Stimulated activated CD4-positive, alpha-beta T cell treated with anti-CD3 and anti-CD28 coated beads, TNF-alpha, amount 100 ng/mL, for 1 hour (primary cell): ENCODE measurements at regions not wholly inside any gene's neighbourhood (a gene's known extent, or its start where the extent isn't known, plus 50 kb on each side); places are given as distances from the start of the nearest gene placed in this dataset.
A peak's percentile ranks its signal among the peaks of the same experiment; 100 is the strongest.
"Not testable (repeated sequence)": the region's sequence is repeated elsewhere in the genome, so short reads cannot be mapped to it uniquely, and the experiment has no call there.

Experiments used
- DNase-seq, 3 donors: peaks; one replicate each; pipeline ENCODE4 v3.0.0-alpha.2; 2020; ENCODE audit warnings: low read depth in 3 of 3, low spot score in 1 of 3

DNA sequence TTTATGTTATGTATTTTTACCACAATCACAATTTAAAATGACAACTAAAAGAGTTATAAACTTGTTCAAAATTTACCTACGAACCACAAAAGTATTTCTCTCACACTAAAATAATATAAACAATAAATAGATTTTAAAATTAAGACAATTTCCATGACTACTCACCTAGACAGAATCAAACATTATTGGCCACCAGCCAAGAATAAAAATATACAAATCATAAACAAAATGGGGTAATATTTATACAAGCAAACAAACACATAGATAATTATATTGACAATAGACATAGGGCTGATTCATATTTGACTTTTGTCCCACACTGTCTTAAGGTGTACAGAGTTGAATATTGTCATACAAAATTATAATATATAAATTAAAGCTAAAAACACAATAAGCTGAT lies 119.6 kb upstream of the ZNF92 start:
- DNase-seq, result no peak

DNA sequence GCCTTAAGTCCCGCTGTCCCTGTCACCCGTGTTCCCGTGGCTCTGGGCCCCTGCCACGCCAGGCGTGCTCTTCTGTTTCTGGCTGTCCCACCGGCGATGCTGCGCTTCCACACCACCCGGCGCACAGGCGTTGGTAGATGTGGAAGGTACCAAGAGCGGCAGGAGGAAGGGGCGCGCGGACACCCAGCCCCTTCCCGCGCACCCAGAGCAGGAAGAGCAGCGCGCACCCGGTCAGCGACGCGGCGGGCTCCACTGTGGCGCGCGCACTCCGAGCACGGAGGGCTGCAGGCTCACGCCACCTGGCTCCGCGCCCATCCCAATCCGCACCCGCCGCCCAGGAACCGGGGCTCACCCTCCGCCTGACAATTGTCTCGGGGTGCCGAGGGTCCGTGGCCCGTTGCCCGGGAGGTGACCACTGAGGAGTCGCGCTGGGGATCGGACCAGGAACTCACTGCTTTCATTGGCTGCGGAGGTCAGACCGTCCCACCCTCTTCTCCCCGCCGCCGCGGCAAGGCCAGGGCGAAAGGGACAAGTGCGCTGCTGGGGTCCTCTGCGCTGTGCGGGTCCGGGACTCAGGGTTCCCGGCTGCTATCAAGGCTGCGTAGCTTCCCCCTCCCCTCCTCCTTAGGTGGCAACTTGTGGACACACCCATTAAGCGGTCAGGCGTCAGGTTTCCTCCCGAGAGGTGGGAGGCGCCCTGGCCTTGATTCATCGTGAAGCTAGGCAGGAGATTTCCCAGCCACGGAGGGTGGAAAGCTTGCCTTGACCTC lies 121.6 kb upstream of the ZNF92 start:
- no peak for DNase-seq

DNA sequence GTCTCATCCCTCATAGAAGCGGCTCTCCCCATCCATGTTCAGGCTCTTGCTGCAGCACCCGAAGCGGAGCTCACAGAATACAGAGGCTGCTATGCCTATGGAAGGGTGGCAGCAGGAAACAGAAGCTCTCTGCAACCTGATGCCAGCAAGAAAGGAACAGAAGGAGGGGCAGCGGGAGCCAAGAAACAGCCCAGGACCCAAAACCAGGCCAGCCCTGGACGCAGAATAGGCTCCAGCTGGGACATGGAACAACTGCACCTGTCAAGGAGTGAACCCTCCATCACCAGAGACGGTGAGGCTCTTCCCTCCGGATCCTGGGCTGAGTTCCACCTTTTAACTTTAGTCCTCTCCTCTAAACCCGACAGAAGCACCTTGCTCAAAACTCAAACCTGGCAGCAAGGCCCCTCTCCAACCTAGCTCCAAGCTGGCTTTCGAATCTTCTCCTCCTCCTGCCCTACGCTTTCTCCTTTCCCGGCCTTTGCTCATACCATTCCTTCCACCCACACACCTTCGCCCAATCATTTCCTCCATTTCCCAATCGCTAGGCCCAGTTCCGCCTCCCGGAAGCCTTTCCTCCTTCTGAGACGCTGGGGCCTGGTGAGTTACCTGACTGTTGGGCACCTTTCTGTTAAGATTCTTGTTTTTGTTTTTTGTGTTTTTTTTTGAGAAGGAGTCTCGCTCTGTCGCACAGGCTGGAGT lies 122.8 kb upstream of the ZNF92 start:
- DNase-seq, result no peak

DNA sequence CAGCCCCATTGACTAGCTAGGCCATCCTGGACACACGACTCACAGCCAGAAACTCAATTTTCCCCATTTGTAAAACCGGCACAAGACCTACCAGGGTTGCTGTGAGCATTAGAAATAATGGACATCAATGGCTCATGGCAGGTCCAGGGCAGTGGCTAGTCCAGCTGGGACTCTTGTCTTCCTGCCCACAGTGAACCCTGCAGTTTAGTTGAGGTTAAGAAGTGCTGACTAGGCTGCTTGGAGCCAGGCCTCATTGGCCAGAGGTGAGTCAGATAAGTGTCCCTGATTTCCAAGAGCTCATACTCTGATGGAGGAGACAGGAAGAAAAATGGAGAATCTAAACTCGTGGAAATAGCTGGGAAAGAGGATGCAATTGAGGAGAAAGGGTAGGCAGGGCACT lies 123.4 kb upstream of the ZNF92 start:
- DNase-seq, result no peak

DNA sequence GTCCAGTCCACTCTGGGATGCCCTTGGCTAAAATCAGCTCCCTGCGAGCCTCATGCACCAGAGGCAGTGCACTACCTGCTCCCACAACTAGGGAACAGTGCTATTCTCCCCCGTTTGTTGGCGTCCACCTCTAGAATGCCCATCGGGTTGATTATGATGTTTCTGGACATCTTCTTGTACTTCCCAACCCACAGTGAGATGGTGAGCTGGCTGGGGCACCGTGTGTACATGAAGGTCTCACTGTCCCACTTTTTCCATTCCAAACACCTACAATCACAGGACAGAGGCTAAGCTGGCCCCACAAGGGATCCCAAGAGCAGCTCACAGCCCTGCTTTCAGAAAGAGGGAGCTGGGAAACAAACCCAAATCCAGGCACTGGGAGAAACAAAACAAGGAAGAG lies 126.2 kb upstream of the ZNF92 start:
- no peak for DNase-seq

DNA sequence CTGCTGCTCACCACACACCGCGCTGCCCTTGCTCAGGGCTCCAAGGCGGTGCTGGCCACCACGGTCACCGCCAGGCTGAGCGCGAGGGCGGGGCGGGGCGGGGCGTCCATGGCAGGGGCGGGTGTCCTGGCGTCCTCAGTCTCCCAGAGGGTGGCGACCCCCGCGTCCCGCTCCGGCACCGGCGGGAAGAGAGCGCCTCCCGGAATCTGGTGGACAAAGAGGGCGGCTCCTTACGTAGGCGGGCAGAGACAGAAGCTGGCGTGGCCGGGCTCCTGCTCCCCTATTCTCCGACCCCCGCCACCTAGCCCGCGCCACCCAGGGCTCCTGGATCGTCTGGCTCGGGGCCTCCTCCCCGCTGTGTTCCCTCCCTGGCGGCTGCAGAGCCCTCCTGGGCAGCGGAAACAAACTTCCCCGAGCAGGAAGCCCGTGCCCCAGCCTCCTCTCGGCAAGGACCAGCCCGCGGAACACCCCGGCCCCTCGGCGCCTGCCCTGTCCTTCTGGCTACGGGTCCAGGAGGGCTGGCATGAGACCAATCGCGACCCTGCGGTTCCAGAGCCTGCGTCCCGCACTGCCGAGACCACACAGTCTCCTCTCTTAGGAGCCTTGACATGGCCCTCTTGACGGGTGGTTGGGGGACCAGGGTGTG lies 133.8 kb upstream of the ZNF92 start:
- DNase-seq, result no peak

DNA sequence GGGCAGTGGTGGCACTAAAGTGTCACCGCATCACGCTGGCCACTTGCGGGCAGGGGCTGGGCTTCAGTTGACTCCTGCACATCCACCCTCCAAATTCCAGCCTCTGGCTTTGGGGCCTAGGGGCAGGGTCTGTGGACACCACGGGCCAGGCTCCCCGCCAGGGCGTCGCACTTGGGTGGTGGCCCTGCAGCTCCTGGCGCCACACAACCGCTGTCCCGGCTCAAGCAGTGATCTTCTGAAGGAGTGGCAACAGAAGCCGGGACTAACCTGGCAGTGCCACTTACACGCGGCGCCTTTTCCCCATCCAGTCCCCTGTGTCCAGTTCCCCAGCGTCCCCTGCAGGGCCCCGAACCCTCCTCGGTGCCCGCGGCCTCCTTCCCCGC lies 134.3 kb upstream of the ZNF92 start:
- no peak for DNase-seq

DNA sequence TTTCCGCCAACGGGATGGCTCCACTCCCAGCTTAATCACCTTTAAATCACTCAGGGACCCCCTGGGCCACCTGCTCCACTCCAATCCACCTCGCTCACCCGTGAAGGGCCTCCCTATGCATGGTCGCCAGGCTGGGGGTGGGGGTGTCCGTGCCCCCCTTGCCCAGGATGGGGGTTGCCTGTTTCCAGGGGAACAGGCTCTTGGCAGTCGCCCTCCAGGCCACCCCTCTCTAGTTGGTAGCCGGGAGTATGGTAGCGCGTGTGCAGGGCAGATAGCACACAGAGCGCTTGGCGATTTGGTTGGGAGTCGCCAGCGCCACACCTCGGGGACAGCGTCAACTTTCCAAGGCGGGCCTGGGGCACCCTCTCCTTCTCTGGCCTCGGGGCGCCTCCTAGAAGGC lies 134.9 kb upstream of the ZNF92 start:
- DNase-seq, result no peak

DNA sequence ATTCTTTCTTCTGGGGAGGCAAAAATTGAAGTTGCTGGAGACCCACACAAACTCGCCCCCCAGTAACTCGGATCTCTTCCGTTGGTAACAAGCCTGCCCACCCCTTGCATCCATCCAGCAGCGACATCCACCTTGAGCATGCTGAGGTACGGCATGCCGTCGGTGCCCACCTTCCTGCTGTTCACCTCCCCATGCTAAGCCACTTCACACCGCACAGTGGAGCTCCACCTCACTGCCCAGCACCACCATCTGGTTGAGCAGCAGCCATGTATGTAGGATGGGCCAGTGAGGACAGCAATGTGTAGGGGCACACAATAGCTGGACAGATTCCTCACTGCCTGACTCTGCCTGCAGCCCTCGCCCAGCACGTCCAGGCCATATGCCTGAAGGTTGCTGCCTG lies 138.1 kb upstream of the ZNF92 start:
- no peak for DNase-seq

DNA sequence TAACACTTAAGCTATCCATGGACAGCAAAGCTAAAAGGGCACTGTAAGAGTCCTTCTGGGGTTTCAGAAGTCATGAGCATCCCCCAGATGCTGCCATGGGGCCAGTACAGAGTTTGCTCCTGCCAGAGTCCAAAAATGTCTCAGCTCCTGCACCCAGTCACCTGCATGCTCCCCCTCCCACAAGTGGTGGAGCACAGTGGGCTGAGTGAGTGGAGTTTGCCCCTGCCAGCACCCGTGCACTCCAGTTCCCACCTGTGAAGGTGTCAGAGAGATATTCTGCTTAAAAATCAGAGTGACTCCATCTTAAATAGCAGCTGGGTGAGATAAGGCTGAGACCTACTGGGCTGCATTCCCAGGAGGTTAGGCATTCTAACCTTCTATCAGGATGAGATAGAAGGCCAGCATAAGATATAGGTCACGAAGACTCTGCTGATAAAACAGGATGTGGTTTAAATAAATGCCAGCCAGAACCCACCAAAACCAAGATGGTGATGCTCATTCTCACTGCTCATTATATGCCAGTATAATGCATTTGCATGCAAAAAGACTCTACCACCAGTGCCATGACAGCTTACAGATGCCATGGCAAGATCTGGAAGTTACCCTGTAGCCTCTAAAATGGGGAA lies 140.1 kb upstream of the ZNF92 start:
- no peak for DNase-seq

DNA sequence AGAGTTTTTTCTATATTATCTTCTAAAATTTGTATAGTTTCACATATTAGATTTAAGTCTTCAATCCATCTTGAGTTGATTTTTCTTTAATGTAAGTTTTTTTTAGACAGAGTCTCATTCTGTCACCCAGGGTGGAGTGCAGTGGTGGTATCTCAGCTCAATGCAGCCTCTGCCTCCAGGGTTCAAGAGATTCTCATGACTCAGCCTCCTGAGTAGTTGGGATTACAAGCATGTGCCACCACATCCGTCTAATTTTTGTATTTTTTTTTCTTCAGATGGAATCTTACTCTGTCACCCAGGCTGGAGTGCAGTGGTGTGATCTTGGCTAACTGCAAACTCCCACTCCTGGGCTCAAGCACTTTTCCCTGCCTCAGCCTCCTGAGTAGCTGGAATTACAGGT lies 143.4 kb upstream of the ZNF92 start:
- no peak for DNase-seq

DNA sequence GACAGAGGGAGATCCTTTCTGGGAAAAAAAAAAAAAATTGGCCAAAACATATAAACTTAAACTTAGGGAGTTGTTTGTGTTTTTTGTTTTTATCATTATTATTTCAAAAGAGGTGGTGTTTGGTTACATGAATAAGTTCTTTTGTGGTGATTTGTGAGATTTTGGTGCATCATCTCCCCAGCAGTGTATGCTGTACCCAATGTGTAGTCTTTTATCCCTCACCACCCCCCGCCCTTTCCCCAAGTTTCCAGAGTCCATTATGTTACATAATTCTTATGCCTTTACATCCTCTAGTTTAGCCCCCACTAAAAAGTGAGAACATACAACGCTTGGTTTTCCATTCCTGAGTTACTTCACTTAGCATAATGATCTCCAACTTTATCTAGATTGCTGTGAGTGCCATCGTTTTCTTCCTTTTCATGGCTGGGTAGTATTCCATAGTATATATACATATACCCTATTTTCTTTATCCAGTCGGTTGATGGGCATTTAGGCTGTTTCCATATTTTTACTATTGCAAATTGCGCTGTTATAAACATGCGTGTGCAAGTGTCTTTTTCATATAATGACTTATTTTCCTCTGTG lies 148.1 kb upstream of the ZNF92 start:
- no peak for DNase-seq

DNA sequence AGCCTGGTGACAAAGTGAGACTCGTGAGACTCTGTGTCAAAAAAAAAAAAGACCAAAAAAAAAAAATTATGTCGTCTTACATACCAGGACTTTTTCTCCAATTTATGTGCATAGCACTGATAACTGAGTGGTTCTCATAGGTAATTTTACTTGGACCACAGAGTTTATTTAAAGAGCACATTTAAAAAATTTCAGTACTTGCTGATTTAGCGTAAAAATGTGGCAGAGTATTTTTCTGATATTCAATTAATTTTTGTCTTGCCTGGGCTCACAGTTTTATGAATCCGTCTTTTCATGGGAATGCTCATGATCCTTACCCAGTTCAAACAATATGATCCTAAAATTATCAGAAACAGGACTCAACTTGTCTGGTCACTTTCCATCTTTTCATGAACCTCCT lies 151.0 kb upstream of the ZNF92 start:
- no peak for DNase-seq

DNA sequence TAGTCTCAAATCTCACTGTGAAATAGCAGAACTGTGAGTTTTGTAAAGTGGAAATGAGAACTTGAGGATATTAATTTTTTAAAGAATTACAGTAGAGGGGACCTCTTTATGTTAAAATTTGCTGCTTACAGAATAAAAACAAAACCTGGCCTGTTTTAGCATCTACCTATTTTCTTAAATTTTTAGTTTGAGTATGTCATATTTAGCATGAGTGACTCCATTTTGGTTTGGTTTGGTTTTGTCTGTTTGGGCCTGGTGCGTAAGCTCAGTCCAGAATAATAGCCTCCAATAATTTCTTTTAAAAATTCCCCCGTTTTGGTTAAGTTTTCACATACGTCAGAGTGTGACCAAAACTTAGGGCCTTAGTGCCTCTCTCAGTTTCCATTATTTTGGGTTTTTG lies 152.0 kb upstream of the ZNF92 start:
- DNase-seq, result no peak

DNA sequence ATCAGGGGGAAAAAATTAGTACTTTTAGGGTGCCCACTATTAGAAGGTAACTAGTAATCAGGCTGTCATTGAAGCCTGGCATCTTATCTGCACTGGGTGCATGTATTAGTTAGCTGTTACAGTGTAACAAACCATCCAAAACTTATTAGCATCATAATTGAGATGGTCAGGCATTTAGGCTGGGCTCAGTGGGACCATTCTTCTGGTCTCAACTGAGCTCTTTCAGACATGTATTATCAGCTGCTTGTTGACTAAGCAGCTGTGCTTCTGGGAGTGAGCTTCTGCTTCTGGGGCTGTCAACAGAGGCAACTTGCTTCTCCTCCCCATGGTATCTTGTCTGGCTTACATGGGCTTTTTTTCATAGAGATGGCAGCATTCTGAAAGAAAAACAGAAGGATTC lies 154.0 kb upstream of the ZNF92 start:
- DNase-seq, result no peak

DNA sequence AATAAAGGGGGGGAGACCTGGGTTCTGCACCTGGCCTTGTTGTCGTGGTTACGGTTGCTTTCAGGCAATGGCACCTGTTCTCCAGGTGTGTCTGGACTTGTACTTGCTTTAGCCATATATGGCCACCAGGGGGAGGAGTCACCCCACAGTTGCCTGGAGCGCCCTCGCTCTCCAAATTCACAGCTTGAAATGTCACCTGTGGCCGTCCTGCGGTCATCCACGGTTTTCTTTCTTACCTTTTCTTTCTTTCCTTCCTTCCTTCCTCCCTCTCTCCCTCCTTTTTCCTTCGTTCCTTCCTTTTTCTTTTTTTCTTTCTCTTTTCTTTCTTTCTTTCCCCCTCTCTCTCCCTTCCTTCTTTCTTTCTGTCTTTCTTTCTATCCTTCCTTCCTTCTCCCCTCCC lies 157.2 kb upstream of the ZNF92 start:
- peak in 2 of 3 donors; percentile 12 to 21 for DNase-seq

DNA sequence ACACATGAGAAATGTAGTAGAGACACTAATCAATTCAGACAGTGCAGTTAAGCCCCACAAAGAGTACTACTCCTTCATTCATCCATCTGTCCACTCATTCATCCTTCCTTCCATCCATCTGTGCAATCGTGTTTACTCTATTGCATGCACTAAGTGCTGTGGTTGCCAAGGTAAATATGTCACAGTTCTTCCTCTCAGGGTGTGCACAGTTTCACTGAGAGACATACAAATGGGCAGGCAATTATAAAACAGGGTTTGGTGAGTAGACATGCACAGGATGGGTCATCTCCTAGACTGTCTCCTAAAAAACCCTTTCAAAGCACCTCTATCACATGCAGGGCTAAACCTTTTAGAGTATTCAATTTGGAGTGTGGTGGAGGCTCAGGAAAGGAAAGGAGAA lies 160.4 kb upstream of the ZNF92 start:
- not testable (repeated sequence) for DNase-seq

DNA sequence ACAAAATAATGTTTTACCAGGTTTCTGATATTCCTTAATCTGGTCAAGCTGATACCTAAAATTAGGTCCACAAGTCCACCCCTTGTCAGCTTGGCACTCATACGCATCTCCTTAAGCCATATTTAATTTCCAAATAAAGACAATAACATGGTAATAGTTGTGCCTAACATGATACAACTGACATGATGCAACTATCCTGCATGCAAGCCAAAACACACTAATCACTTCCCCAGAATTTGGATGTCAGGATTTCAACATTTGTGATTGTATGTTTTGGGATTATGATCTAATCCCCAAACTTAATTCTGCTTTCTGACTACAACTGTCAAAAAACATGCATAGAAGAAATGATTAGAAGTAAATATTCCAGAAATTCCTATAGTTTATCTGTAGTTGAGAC lies 174.4 kb upstream of the ZNF92 start:
- DNase-seq, result not testable (repeated sequence)

DNA sequence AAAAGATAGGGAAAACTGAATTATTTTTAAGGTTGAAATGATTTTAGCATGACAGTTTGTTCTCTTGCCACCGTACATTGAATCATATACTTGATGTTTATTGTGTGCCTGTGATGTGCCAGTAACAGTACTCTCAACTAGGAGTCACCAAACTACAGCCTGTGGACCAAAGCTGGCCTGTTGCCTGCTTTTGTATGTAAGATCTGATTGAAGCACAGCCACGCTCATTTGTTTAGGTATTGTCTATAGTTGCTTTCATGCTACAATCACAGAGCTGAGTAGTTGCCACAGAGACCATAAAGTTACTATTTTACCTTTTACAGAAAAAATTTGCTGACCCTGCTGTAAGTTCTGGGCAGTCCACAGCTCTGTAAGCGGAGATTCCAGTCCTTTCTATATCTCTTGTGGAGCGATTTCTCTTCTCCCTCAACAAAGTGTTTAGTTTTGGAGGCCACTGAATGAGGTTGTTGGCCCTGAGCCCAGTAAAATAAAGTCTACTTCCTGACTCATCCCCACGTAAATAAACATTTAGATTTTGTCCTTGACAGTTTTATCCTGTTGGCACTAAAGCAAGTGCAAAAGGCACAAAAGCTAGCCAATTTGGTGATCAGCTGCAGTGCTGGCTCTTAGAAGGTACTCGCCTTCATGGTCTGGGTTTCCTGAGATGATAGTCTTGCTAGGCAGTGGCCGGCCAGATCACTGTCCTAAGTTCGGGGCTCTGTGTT lies 180.2 kb upstream of the ZNF92 start:
- not testable (repeated sequence) for DNase-seq

DNA sequence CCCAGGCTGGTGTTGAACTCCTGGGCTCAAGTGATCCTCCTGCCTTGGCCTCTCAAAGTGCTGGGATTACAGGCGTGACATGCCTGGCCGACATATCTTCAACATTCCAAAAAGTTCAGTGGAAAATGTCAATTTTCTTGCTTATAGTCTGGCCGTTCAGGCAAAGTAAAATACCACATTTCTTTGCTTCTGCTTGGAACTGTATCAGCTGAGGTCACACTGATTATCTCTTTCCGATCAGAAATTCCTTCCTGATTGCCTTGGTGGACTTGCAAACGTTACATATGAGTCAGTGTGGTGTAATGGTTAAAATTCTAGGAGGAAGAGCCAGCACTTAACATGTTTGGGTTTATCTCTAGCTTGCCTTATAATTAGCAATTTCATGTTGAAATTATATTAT lies 170.6 kb upstream of the ERV3-1 start:
- not testable (repeated sequence) for DNase-seq

DNA sequence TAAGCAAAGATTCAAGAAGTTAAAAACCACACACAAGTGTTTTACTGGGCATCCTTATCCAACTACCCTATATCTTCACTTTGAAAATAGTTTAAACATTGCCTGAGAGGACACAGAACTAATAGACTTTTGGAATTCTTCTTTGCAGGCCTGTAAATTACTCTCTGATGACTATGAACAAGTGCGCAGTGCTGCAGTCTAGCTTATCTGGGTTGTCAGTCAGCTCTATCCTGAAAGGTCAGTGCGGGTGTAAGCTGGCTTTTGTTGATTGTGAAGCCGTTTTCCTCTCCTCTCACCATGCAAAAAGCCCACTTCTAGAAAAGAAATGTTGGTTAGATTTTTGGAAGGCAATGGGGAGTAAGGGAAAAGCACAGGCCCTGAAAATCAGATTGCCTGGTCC lies 143.6 kb upstream of the ERV3-1 start:
- DNase-seq, result not testable (repeated sequence)
